Activated CD4-positive, alpha-beta T cell treated with anti-CD3 and anti-CD28 coated beads for 36 hours (primary cell): ENCODE measurements at regions not wholly inside any gene's neighbourhood (a gene's known extent, or its start where the extent isn't known, plus 50 kb on each side); places are given as distances from the start of the nearest gene placed in this dataset.

ENCODE experiments used
- ATAC-seq: fragments of 200-7000 bp; cut with Tn5 transposase; one replicate; pipeline ENCODE4 v1.10.0; 2021; ENCODE audit warnings: mild to moderate bottlenecking, moderate library complexity
- CTCF ChIA-PET: fragments of 350-600 bp; sonication (Branson Sonifier 250); formaldehyde crosslinking; loops from one replicate; lab custom pipeline; 2021; ENCODE audit warnings: antibody characterized with exemption; lab: Charles Lee
- POLR2A ChIA-PET: fragments of 350-600 bp; sonication (Branson Sonifier 250); formaldehyde crosslinking; loops from one replicate; lab custom pipeline; 2021; ENCODE audit warnings: antibody characterized with exemption, inconsistent platforms; lab: Charles Lee
- DNase-seq: peaks from one replicate; pipeline ENCODE4 v3.0.0-alpha.2; 2020
- H3K27ac Mint-ChIP-seq: one replicate; pipeline ENCODE4 v1.8.0; 2021; ENCODE audit warnings: mixed read lengths
- H3K27me3 Mint-ChIP-seq: one replicate; pipeline ENCODE4 v1.8.0; 2021; ENCODE audit warnings: mixed read lengths
- H3K36me3 Mint-ChIP-seq: one replicate; pipeline ENCODE4 v1.8.0; 2021; ENCODE audit warnings: low read depth, mixed read lengths
- H3K4me1 Mint-ChIP-seq: one replicate; pipeline ENCODE4 v1.8.0; 2021; ENCODE audit warnings: mixed read lengths
- H3K4me3 Mint-ChIP-seq: one replicate; pipeline ENCODE4 v1.8.0; 2021; ENCODE audit warnings: mild to moderate bottlenecking, moderate library complexity, mixed read lengths
- H3K9me3 Mint-ChIP-seq: one replicate; pipeline ENCODE4 v1.8.0; 2021; ENCODE audit warnings: low read depth, mixed read lengths
- intact Hi-C, 2 experiments: fragments of 100-400 bp; cut with DNase I in 1 of 2; cut with micrococcal nuclease in 1 of 2; formaldehyde crosslinking; loops; one replicate each; pipeline versions ENCODE4 v1.14.2 to v1.15.1; 2022 to 2024; cut with DNase I, micrococcal nuclease

GRCh38 chr1:30036666-30037065 is 686.7 kb downstream of the MATN1 start:
- peaks cover 6% of the 10 kb centered on the region for H3K27me3 Mint-ChIP-seq
- H3K9me3 Mint-ChIP-seq = peaks cover 6% of the 10 kb centered on the region
- DNase-seq = no peak
- H3K4me1 Mint-ChIP-seq = no peaks in the 10 kb centered on the region
- intact Hi-C loops = no loop called here
- ChIA-PET CTCF (no interaction called here), POLR2A (no interaction called here)
- no peaks in the 10 kb centered on the region for H3K36me3 Mint-ChIP-seq
- ATAC-seq = no peak
- no peak overlapping the region for H3K27ac Mint-ChIP-seq
- no peak overlapping the region for H3K4me3 Mint-ChIP-seq

GRCh38 chr1:30036229-30036547 is 687.2 kb downstream of the MATN1 start:
- Mint-ChIP-seq H3K27ac (no peak overlapping the region), H3K4me1 (no peaks in the 10 kb centered on the region), H3K9me3 (peaks cover 6% of the 10 kb centered on the region), H3K27me3 (peaks cover 6% of the 10 kb centered on the region), H3K4me3 (no peak overlapping the region), H3K36me3 (no peaks in the 10 kb centered on the region)
- no peak for DNase-seq
- no peak for ATAC-seq
- intact Hi-C loops = no loop called here
- POLR2A ChIA-PET = no interaction called here
- CTCF ChIA-PET = no interaction called here

DNA sequence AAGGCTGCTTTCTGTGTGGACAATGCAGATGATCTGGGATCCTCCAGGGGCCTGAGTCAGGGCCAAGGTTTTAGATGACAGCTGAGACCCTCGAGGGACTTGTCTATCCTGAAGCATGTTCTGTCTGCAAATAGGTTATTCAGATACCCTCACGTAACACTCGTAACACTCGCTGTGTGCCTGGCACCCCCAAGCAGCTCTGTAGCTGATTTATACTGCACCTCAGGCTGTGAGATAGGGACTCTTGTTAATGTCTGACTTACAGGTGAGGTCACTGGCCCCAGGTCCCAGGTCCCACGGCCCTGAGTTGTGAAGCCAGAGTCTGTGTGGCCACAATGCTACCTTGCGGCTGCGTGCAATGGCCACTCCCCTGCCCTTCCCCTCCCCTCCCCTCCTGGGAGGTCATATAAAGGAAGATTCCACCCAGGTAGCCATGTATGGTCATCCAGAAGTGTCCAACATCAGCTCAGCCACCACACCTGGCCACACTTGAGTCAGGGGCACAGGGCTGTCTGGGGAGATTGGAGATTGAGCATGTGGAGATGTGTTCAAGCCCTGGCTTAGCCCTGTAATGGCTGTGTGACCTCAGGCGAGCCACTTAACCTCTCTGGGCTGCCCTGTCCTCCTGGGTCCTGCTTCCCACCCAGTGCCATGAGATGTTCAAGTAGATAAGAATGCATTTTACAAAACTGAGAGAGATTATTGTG is 687.7 kb downstream of the MATN1 start:
- Mint-ChIP-seq H3K27ac (no peak overlapping the region), H3K9me3 (peaks cover 6% of the 10 kb centered on the region)

GRCh38 chr1:30034627-30035521 is 688.5 kb downstream of the MATN1 start:
- Mint-ChIP-seq H3K4me3 (no peak overlapping the region), H3K36me3 (no peaks in the 10 kb centered on the region), H3K4me1 (no peaks in the 10 kb centered on the region), H3K9me3 (peaks cover 6% of the 10 kb centered on the region), H3K27me3 (peaks cover 6% of the 10 kb centered on the region), H3K27ac (no peak overlapping the region)
- intact Hi-C loops = no loop called here
- POLR2A ChIA-PET = no interaction called here
- ATAC-seq (no peak), DNase-seq (no peak)
- CTCF ChIA-PET = no interaction called here

More for the DNA sequence above, 687.7 kb downstream of the MATN1 start:
- Mint-ChIP-seq H3K4me3 (no peak overlapping the region), H3K36me3 (no peaks in the 10 kb centered on the region), H3K4me1 (no peaks in the 10 kb centered on the region), H3K27me3 (peaks cover 6% of the 10 kb centered on the region)
- ChIA-PET POLR2A (no interaction called here), CTCF (no interaction called here)
- intact Hi-C loops = no loop called here
- ATAC-seq (no peak), DNase-seq (no peak)

DNA sequence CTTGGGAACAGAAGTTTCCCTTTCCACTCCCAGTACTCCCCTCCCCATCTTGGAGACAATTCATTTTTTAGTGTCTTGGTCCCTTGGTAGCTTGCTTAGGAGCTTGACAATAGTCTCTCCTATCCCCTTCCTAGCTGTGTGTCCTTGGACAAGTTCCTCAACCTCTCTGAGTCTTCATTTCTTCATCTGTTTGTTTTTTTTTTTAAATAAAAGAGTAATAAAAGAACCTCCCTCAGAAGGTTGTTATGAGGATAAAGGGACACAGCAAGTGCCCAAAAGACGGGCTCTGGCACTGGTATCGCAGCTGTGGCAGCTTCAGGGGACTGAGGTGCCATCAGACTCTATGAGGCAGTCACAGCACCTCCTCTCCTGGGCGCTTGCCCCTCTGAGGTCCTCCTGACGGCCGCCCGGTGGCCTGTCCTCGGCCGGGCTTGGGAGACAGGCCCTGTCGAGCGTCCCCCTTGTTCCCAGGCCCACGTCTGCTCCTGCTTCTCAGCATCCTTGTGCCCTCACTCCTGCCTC is 689.2 kb downstream of the MATN1 start:
- ChIA-PET CTCF (no interaction called here), POLR2A (no interaction called here)
- H3K4me1 Mint-ChIP-seq = no peaks in the 10 kb centered on the region
- H3K27me3 Mint-ChIP-seq = peaks cover 6% of the 10 kb centered on the region
- DNase-seq (no peak), ATAC-seq (no peak)
- H3K4me3 Mint-ChIP-seq = no peak overlapping the region
- H3K9me3 Mint-ChIP-seq = peaks cover 6% of the 10 kb centered on the region
- no peak overlapping the region for H3K27ac Mint-ChIP-seq
- intact Hi-C loops = no loop called here
- H3K36me3 Mint-ChIP-seq = no peaks in the 10 kb centered on the region

GRCh38 chr1:30033256-30034104 is 689.9 kb downstream of the MATN1 start:
- no peak overlapping the region for H3K4me3 Mint-ChIP-seq
- H3K27me3 Mint-ChIP-seq = peaks cover 7% of the 10 kb centered on the region
- no peaks in the 10 kb centered on the region for H3K36me3 Mint-ChIP-seq

DNA sequence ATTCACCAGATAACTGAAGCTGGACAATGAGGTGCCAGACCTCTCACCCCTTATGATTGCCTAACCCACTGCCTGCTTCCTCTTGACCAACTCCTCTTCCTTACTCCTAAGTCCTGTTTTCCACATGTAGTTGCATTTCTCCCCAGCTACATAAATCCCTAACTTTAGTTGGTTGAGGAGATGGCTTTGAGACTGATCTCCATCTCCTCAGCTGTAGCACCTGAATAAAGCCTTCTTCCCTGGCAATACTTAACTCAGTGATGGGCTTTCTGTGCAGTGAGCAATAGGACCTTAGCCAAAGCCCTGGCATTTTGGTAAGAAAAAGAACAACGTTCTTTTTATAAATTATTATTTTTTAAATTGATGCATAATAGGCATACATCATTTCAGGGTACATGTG is 691.1 kb downstream of the MATN1 start:
- H3K4me1 Mint-ChIP-seq = no peaks in the 10 kb centered on the region
- POLR2A ChIA-PET = no interaction called here
- H3K27me3 Mint-ChIP-seq = peaks cover 10% of the 10 kb centered on the region
- H3K36me3 Mint-ChIP-seq = no peaks in the 10 kb centered on the region
- ATAC-seq (no peak), DNase-seq (no peak)
- H3K9me3 Mint-ChIP-seq = peaks cover 6% of the 10 kb centered on the region
- no peak overlapping the region for H3K27ac Mint-ChIP-seq
- H3K4me3 Mint-ChIP-seq = no peak overlapping the region
- intact Hi-C loops = no loop called here
- CTCF ChIA-PET = no interaction called here

More at GRCh38 chr1:30033256-30034104, 689.9 kb downstream of the MATN1 start:
- no peak overlapping the region for H3K27ac Mint-ChIP-seq
- POLR2A ChIA-PET = no interaction called here
- peaks cover 6% of the 10 kb centered on the region for H3K9me3 Mint-ChIP-seq
- no peak for ATAC-seq
- no peaks in the 10 kb centered on the region for H3K4me1 Mint-ChIP-seq
- DNase-seq = no peak
- CTCF ChIA-PET = no interaction called here
- intact Hi-C loops = no loop called here

DNA sequence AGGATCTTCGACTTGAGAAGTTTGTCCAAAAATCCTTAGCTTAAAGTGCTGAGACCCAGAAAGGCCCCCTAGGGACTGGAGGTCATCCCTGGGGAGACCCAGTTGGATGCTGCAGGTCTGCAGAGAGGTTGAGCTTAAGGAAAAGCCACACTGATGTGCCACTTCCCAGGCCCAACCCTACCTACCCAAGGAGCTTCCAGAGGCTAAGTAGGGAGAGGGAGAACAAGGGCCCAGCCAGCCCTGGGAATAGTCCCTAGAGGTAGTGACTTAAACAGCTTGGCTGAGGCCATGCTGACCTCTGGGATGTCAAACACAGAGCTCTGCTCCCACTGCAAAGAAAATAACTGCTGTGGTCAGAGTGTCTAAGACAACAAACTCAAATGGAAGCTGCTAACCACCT is 693.7 kb downstream of the MATN1 start:
- intact Hi-C loops = no loop called here
- Mint-ChIP-seq H3K36me3 (no peaks in the 10 kb centered on the region), H3K4me1 (no peaks in the 10 kb centered on the region), H3K27me3 (peaks cover 15% of the 10 kb centered on the region), H3K4me3 (no peak overlapping the region), H3K9me3 (peaks cover 6% of the 10 kb centered on the region), H3K27ac (no peak overlapping the region)
- ChIA-PET POLR2A (no interaction called here), CTCF (interaction anchor here (0.5 kb wide), 1 partner anchor 312 kb away, joined by 4 read pairs; no protein-coding TSS in a partner anchor)
- DNase-seq (no peak), ATAC-seq (no peak)

- H3K4me1 Mint-ChIP-seq = no peaks in the 10 kb centered on the region
These were observed 694.4 kb downstream of the MATN1 start for GRCh38 chr1:30028939-30029338.

GRCh38 chr1:30028283-30028682 is 695.1 kb downstream of the MATN1 start:
- ChIA-PET CTCF (no interaction called here), POLR2A (no interaction called here)
- H3K4me1 Mint-ChIP-seq = no peaks in the 10 kb centered on the region
- peaks cover 6% of the 10 kb centered on the region for H3K9me3 Mint-ChIP-seq
- intact Hi-C loops = no loop called here
- DNase-seq = no peak
- no peak for ATAC-seq
- no peak overlapping the region for H3K4me3 Mint-ChIP-seq
- no peak overlapping the region for H3K27ac Mint-ChIP-seq
- H3K36me3 Mint-ChIP-seq = no peaks in the 10 kb centered on the region
- peaks cover 22% of the 10 kb centered on the region for H3K27me3 Mint-ChIP-seq

More at GRCh38 chr1:30028939-30029338, 694.4 kb downstream of the MATN1 start:
- H3K27ac Mint-ChIP-seq = no peak overlapping the region
- DNase-seq (no peak), ATAC-seq (no peak)
- CTCF ChIA-PET = no interaction called here
- H3K36me3 Mint-ChIP-seq = no peaks in the 10 kb centered on the region
- POLR2A ChIA-PET = no interaction called here
- H3K9me3 Mint-ChIP-seq = peaks cover 6% of the 10 kb centered on the region
- intact Hi-C loops = no loop called here
- H3K4me3 Mint-ChIP-seq = no peak overlapping the region
- H3K27me3 Mint-ChIP-seq = peaks cover 20% of the 10 kb centered on the region

DNA sequence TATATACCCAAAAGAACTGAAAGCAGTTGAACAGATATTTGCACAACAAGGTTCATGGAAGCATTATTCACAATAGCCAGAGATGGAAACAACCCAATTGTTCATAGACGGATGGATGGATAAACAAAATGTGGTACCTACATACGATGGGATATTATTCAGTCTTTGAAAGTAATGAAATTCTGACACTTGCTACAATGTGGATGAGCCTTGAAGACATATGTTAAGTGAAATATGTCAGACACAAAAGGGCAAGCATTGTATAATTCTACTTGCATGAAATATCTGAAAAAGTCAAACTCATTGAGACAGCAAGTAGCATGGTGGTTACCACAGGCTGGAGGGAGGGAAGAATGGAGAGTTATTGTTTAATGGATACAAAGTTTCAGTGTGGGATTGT is 696.1 kb downstream of the MATN1 start:
- Mint-ChIP-seq H3K27me3 (peaks cover 28% of the 10 kb centered on the region), H3K9me3 (peaks cover 2% of the 10 kb centered on the region), H3K27ac (no peak overlapping the region), H3K36me3 (no peaks in the 10 kb centered on the region), H3K4me1 (no peaks in the 10 kb centered on the region), H3K4me3 (no peak overlapping the region)
- POLR2A ChIA-PET = no interaction called here
- intact Hi-C loops = no loop called here
- ATAC-seq (no peak), DNase-seq (no peak)
- CTCF ChIA-PET = no interaction called here
